CD14-positive monocyte (primary cell): ENCODE measurements at regions not wholly inside any gene's neighbourhood (a gene's known extent, or its start where the extent isn't known, plus 50 kb on each side); places are given as distances from the start of the nearest gene placed in this dataset.

Experiments
- DNase-seq, 3 donors: peaks; one replicate each; pipeline ENCODE4 v3.0.0-alpha.2; 2011 to 2022
- H2AFZ ChIP-seq: 2 replicates; pipeline ENCODE4 v1.6.0; 2012; ENCODE audit warnings: mild to moderate bottlenecking, low read depth, low read length, inconsistent platforms; ENCODE audit not compliant: insufficient read depth, poor library complexity, severe bottlenecking
- H3K27ac ChIP-seq, 2 donors: 1 replicate in 1 of 2; 2 replicates in 1 of 2; pipeline ENCODE4 v1.5.1; 2012 to 2013; ENCODE audit warnings: low read length in 2 of 2, control low read depth in 1 of 2, inconsistent platforms in 1 of 2, low read depth in 1 of 2, mild to moderate bottlenecking in 1 of 2
- H3K27me3 ChIP-seq, 2 donors: one replicate each; pipeline versions ENCODE4 v1.6.0 to v1.6.1; 2011 to 2013; ENCODE audit warnings: low read length in 2 of 2; ENCODE audit not compliant: control insufficient read depth in 2 of 2, insufficient read depth in 2 of 2
- H3K36me3 ChIP-seq, 2 donors: replicated peaks in 1 of 2; 1 replicate in 1 of 2; 2 replicates in 1 of 2; pipeline versions ENCODE4 v1.5.1 to v1.6.1; 2012 to 2013; ENCODE audit warnings: low read length in 2 of 2, control low read depth in 1 of 2, inconsistent platforms in 1 of 2, mild to moderate bottlenecking in 1 of 2; ENCODE audit not compliant: insufficient read depth in 2 of 2, control insufficient read depth in 1 of 2
- H3K4me1 ChIP-seq, 2 donors: 1 replicate in 1 of 2; 2 replicates in 1 of 2; pipeline versions ENCODE4 v1.5.1 to v1.6.1; 2012 to 2013; ENCODE audit warnings: low read length in 2 of 2, control low read depth in 1 of 2, inconsistent platforms in 1 of 2, mild to moderate bottlenecking in 1 of 2, moderate library complexity in 1 of 2; ENCODE audit not compliant: insufficient read depth in 2 of 2, control insufficient read depth in 1 of 2
- H3K4me2 ChIP-seq: replicated peaks from 2 replicates; pipeline ENCODE3; 2012; ENCODE audit warnings: low read length, moderate library complexity, mild to moderate bottlenecking; ENCODE audit not compliant: poor library complexity, severe bottlenecking; ENCODE audit errors: extremely low read depth
- H3K4me3 ChIP-seq, 3 experiments: fragments of 200-600 bp in 1 of 3; sonication (generic) in 1 of 3; replicated peaks in 1 of 3; 1 replicate in 2 of 3; 2 replicates in 1 of 3; pipeline ENCODE4 v1.5.1; 2011 to 2013; ENCODE audit warnings: low read length in 3 of 3, mild to moderate bottlenecking in 3 of 3, control low read depth in 2 of 3, low read depth in 2 of 3, inconsistent platforms in 1 of 3, moderate library complexity in 1 of 3
- H3K79me2 ChIP-seq: 2 replicates; pipeline ENCODE4 v1.6.0; 2012; ENCODE audit warnings: mild to moderate bottlenecking, control low read depth, inconsistent platforms, low read length, moderate library complexity; ENCODE audit not compliant: insufficient read depth
- H3K9ac ChIP-seq: 2 replicates; pipeline ENCODE4 v1.6.0; 2017; ENCODE audit warnings: low read length, mild to moderate bottlenecking; ENCODE audit not compliant: insufficient read depth, poor library complexity, severe bottlenecking
- H3K9me3 ChIP-seq, 2 donors: replicated peaks in 1 of 2; 1 replicate in 1 of 2; 2 replicates in 1 of 2; pipeline versions ENCODE4 v1.5.1 to v1.6.1; 2012 to 2013; ENCODE audit warnings: low read length in 2 of 2, control low read depth in 1 of 2; ENCODE audit not compliant: control insufficient read depth in 1 of 2, insufficient read depth in 1 of 2
- H4K20me1 ChIP-seq: 2 replicates; pipeline ENCODE4 v1.6.0; 2012; ENCODE audit warnings: mild to moderate bottlenecking, low read length, control low read depth, moderate library complexity; ENCODE audit not compliant: insufficient read depth
- H3K27ac Mint-ChIP-seq, 7 donors: one replicate each; pipeline ENCODE4 v1.8.0; 2020; ENCODE audit warnings: mild to moderate bottlenecking in 7 of 7, mixed read lengths in 7 of 7, moderate library complexity in 6 of 7, inconsistent platforms in 2 of 7
- H3K27me3 Mint-ChIP-seq, 3 donors: one replicate each; pipeline ENCODE4 v1.8.0; 2021 to 2022; ENCODE audit warnings: low read depth in 3 of 3, mild to moderate bottlenecking in 3 of 3, mixed read lengths in 3 of 3, moderate library complexity in 3 of 3, inconsistent platforms in 1 of 3
- H3K36me3 Mint-ChIP-seq, 2 donors: one replicate each; pipeline ENCODE4 v1.8.0; 2020; ENCODE audit warnings: mixed read lengths in 2 of 2, inconsistent platforms in 1 of 2, mild to moderate bottlenecking in 1 of 2
- H3K4me1 Mint-ChIP-seq: one replicate; pipeline ENCODE4 v1.8.0; 2020; ENCODE audit warnings: mild to moderate bottlenecking, mixed read lengths
- H3K4me3 Mint-ChIP-seq, 2 donors: one replicate each; pipeline ENCODE4 v1.8.0; 2020; ENCODE audit warnings: mild to moderate bottlenecking in 2 of 2, mixed read lengths in 2 of 2, moderate library complexity in 1 of 2
- H3K9me3 Mint-ChIP-seq, 7 donors: one replicate each; pipeline ENCODE4 v1.8.0; 2020 to 2022; ENCODE audit warnings: mixed read lengths in 7 of 7, mild to moderate bottlenecking in 6 of 7, moderate library complexity in 6 of 7, inconsistent platforms in 2 of 7
- CTCF ChIP-seq: fragments of 200-600 bp; IDR thresholded peaks from one replicate; pipeline ENCODE4 v1.8.0; 2022; ENCODE audit warnings: antibody characterized with exemption, mild to moderate bottlenecking
- WGBS: methylation state at CpG from one replicate; pipeline ENCODE4 v1.1.5; 2013; ENCODE audit warnings: missing lambda C conversion rate; ENCODE audit not compliant: insufficient coverage; 5-methylcytosine and 5-hydroxymethylcytosine counted together
- intact Hi-C, 2 donors: fragments of 100-400 bp; cut with micrococcal nuclease; formaldehyde crosslinking; loops; one replicate each; pipeline versions ENCODE4 v1.15.0 to v1.15.1; 2023

GRCh38 chr5:155514105-155514563 lies 500.6 kb downstream of the KIF4B start:
- Mint-ChIP-seq H3K36me3 (no peaks in the 10 kb centered on the region), H3K27ac (no peak overlapping the region), H3K9me3 (peaks cover 0 to 6% (median 0%) of the 10 kb centered on the region in 7 donors), H3K27me3 (peaks cover 0 to 1% (median 0%) of the 10 kb centered on the region in 3 donors), H3K4me1 (no peaks in the 10 kb centered on the region), H3K4me3 (no peak overlapping the region)
- H3K4me2 ChIP-seq, result no peak overlapping the region
- H3K9me3 ChIP-seq, result no peaks in the 10 kb centered on the region
- no peaks in the 10 kb centered on the region for H3K4me1 ChIP-seq
- no peaks in the 10 kb centered on the region for H3K27me3 ChIP-seq
- H3K9ac ChIP-seq, result no peak overlapping the region
- H4K20me1 ChIP-seq, result no peaks in the 10 kb centered on the region
- H3K79me2 ChIP-seq, result no peaks in the 10 kb centered on the region
- TF ChIP-seq CTCF, result no peak
- intact Hi-C loops, result no loop called here
- WGBS, result no CpG with 5 or more reads among the region's 2 CpGs
- no peak for DNase-seq
- H3K4me3 ChIP-seq, result no peak overlapping the region
- H3K27ac ChIP-seq, result no peak overlapping the region
- no peaks in the 10 kb centered on the region for H3K36me3 ChIP-seq
- H2AFZ ChIP-seq, result no peak overlapping the region

GRCh38 chr5:155522540-155522939 lies 509.0 kb downstream of the KIF4B start:
- no peak for DNase-seq

More at GRCh38 chr5:155522540-155522939, 509.0 kb downstream of the KIF4B start:
- no peaks in the 10 kb centered on the region for H3K36me3 ChIP-seq
- H3K27me3 ChIP-seq, result no peaks in the 10 kb centered on the region
- no peak overlapping the region for H3K9ac ChIP-seq
- H2AFZ ChIP-seq, result no peak overlapping the region
- Mint-ChIP-seq H3K4me1 (no peaks in the 10 kb centered on the region), H3K9me3 (peaks cover 0 to 8% (median 4%) of the 10 kb centered on the region in 7 donors), H3K27me3 (peaks cover 0 to 3% (median 1%) of the 10 kb centered on the region in 3 donors), H3K4me3 (no peak overlapping the region), H3K36me3 (no peaks in the 10 kb centered on the region), H3K27ac (no peak overlapping the region)
- no peaks in the 10 kb centered on the region for H4K20me1 ChIP-seq
- H3K4me1 ChIP-seq, result no peaks in the 10 kb centered on the region
- intact Hi-C loops, result no loop called here
- no peak for TF ChIP-seq CTCF
- peaks cover 0 to 3% of the 10 kb centered on the region in 2 donors for H3K9me3 ChIP-seq
- no peak overlapping the region for H3K4me2 ChIP-seq
- H3K4me3 ChIP-seq, result no peak overlapping the region
- no peaks in the 10 kb centered on the region for H3K79me2 ChIP-seq
- H3K27ac ChIP-seq, result no peak overlapping the region
- no CpG with 5 or more reads among the region's 1 CpG for WGBS
